Peyer's patch (tissue), 4 donors: ENCODE measurements at regions not wholly inside any gene's neighbourhood (a gene's known extent, or its start where the extent isn't known, plus 50 kb on each side); places are given as distances from the start of the nearest gene placed in this dataset.

ENCODE experiments used
- POLR2A ChIP-seq, 2 donors: fragments of 450-650 bp; IDR thresholded peaks; one replicate each; pipeline ENCODE4 v1.5.1; 2017; ENCODE audit warnings: antibody characterized with exemption in 2 of 2, mild to moderate bottlenecking in 2 of 2, moderate library complexity in 2 of 2
- TF ChIP-seq, protein P1 (sequence below), 6 experiments: fragments of 450-650 bp in 4 of 6; fragments of 200-600 bp in 2 of 6; sonication (generic) in 1 of 6; IDR thresholded peaks; one replicate each; pipeline ENCODE4 v1.5.1; 2017 to 2019; ENCODE audit warnings: antibody characterized with exemption in 6 of 6, mild to moderate bottlenecking in 3 of 6, moderate library complexity in 1 of 6

GRCh38 chr6:91865889-91866288, 1279.0 kb upstream of the MAP3K7 start:
- TF ChIP-seq, protein P1, sequence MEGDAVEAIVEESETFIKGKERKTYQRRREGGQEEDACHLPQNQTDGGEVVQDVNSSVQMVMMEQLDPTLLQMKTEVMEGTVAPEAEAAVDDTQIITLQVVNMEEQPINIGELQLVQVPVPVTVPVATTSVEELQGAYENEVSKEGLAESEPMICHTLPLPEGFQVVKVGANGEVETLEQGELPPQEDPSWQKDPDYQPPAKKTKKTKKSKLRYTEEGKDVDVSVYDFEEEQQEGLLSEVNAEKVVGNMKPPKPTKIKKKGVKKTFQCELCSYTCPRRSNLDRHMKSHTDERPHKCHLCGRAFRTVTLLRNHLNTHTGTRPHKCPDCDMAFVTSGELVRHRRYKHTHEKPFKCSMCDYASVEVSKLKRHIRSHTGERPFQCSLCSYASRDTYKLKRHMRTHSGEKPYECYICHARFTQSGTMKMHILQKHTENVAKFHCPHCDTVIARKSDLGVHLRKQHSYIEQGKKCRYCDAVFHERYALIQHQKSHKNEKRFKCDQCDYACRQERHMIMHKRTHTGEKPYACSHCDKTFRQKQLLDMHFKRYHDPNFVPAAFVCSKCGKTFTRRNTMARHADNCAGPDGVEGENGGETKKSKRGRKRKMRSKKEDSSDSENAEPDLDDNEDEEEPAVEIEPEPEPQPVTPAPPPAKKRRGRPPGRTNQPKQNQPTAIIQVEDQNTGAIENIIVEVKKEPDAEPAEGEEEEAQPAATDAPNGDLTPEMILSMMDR (IDR thresholded peaks at IDR 0.05) = no peak
- TF ChIP-seq POLR2A (IDR thresholded peaks at IDR 0.05) = no peak
